ENCODE measurements at regions not wholly inside any gene's neighbourhood (a gene's known extent, or its start where the extent isn't known, plus 50 kb on each side); places are given as distances from the start of the nearest gene placed in this dataset.

DNA sequence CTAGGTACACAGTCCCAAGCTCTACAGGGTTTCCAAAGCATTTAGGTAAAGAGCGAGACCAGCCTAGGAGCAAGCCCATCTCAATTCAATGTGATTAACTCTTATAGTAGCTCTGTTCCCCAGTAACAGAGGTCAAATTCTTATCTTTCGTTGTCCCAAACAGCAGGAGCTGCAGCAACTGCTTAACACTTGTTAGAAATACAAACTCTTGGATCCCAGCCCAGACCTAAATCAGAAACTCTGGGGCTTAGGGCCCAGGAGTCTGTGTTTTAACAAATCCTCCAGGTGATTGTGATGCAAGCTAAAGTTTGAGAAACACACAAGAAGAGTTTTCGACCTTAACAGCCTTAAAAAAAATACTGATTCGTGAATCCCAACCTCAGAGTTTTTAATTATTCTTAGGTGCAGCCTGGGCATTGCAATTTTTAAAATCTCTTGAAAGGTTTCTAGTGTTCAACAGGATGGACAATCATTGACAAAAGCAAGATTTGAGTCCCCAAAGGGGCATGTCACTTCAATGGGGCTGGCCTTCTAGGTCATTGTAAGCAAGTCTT, 127.4 kb upstream of the HCRTR2 start:
- Histone ChIP-seq H3K27ac (ENCODE audit: low read length) (no peak overlapping the region), H3K4me1 (ENCODE audit: low read length) (0 out of 2 replicates have a peak, but pooled peaks cover 3% of the 10 kb centered on the region), H3K9me3 (replicated peaks; ENCODE audit: insufficient read depth, low read length) (no peaks in the 10 kb centered on the region), H2AFZ (ENCODE audit: low read length) (no peak overlapping the region), H3K9ac (ENCODE audit: low read length) (no peak overlapping the region), H3K4me3 (ENCODE audit: low read length) (no peak overlapping the region), H3K36me3 (replicated peaks; ENCODE audit: insufficient read depth, low read length) (no peaks in the 10 kb centered on the region), H3F3A (ENCODE audit: insufficient read depth, low read length) (no peaks in the 10 kb centered on the region), H3K27me3 (replicated peaks; ENCODE audit: insufficient read depth, low read length) (no peaks in the 10 kb centered on the region), H4K20me1 (ENCODE audit: insufficient read depth, low read length) (no peaks in the 10 kb centered on the region), H3K79me2 (ENCODE audit: low read length) (no peaks in the 10 kb centered on the region), H3K9me2 (replicated peaks; ENCODE audit: insufficient read depth, low read length) (no peaks in the 10 kb centered on the region), H3K4me2 (ENCODE audit: low read depth, low read length) (no peak overlapping the region)
- no peak for DNase-seq
- TF ChIP-seq, protein P1, sequence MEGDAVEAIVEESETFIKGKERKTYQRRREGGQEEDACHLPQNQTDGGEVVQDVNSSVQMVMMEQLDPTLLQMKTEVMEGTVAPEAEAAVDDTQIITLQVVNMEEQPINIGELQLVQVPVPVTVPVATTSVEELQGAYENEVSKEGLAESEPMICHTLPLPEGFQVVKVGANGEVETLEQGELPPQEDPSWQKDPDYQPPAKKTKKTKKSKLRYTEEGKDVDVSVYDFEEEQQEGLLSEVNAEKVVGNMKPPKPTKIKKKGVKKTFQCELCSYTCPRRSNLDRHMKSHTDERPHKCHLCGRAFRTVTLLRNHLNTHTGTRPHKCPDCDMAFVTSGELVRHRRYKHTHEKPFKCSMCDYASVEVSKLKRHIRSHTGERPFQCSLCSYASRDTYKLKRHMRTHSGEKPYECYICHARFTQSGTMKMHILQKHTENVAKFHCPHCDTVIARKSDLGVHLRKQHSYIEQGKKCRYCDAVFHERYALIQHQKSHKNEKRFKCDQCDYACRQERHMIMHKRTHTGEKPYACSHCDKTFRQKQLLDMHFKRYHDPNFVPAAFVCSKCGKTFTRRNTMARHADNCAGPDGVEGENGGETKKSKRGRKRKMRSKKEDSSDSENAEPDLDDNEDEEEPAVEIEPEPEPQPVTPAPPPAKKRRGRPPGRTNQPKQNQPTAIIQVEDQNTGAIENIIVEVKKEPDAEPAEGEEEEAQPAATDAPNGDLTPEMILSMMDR (IDR thresholded peaks at IDR 0.05; ENCODE audit: low read length), result no peak
- TF ChIP-seq EZH2 (optimal IDR thresholded peaks at IDR 0.05; ENCODE audit: low read depth, low read length), result no peak
- TF ChIP-seq EZH2phosphoT487 (IDR thresholded peaks at IDR 0.05; ENCODE audit: low read length), result no peak

DNA sequence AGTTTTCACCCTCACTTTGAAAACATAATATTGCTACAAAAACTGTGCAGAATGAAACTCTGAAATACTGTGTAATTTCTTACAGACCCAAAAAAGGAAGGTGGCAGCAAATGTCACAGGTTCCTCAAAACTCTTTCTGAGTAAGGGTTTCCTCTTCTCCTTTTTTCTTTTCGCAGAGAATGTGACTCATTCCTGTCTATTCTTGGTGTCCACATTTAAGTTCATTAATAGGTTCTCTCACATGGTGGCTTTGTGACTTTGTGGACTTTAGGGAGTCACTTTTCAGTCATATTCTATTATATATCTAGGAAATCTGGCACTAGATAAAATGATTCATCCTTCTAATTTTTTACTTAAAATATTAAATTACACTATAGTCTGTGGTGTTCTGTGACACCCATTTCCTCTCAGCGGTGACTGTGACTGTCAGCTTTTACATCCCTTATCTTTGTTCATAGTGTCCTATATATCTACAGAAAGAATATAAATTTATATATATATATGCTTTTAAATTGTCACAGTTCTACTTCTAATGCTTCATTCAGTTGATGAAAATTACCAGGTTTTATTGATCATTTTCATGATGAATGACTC, 126.8 kb upstream of the HCRTR2 start:
- no peaks in the 10 kb centered on the region for H3K27me3 ChIP-seq (replicated peaks; ENCODE audit: insufficient read depth, low read length)
- no peaks in the 10 kb centered on the region for H3K79me2 ChIP-seq (ENCODE audit: low read length)
- H3K4me1 ChIP-seq (ENCODE audit: low read length), result 0 out of 2 replicates have a peak, but pooled peaks cover 3% of the 10 kb centered on the region
- no peak overlapping the region for H3K4me2 ChIP-seq (ENCODE audit: low read depth, low read length)
- no peak overlapping the region for H3K27ac ChIP-seq (ENCODE audit: low read length)
- no peak for TF ChIP-seq EZH2phosphoT487 (IDR thresholded peaks at IDR 0.05; ENCODE audit: low read length)
- TF ChIP-seq EZH2 (optimal IDR thresholded peaks at IDR 0.05; ENCODE audit: low read depth, low read length), result no peak
- TF ChIP-seq, protein P1 (IDR thresholded peaks at IDR 0.05; ENCODE audit: low read length), result no peak
- H3K9me2 ChIP-seq (replicated peaks; ENCODE audit: insufficient read depth, low read length), result no peaks in the 10 kb centered on the region
- H3K36me3 ChIP-seq (replicated peaks; ENCODE audit: insufficient read depth, low read length), result no peaks in the 10 kb centered on the region
- DNase-seq, result no peak
- no peak overlapping the region for H2AFZ ChIP-seq (ENCODE audit: low read length)
- no peaks in the 10 kb centered on the region for H3F3A ChIP-seq (ENCODE audit: insufficient read depth, low read length)
- H3K9ac ChIP-seq (ENCODE audit: low read length), result no peak overlapping the region
- H3K4me3 ChIP-seq (ENCODE audit: low read length), result no peak overlapping the region
- H3K9me3 ChIP-seq (replicated peaks; ENCODE audit: insufficient read depth, low read length), result no peaks in the 10 kb centered on the region
- H4K20me1 ChIP-seq (ENCODE audit: insufficient read depth, low read length), result no peaks in the 10 kb centered on the region

DNA sequence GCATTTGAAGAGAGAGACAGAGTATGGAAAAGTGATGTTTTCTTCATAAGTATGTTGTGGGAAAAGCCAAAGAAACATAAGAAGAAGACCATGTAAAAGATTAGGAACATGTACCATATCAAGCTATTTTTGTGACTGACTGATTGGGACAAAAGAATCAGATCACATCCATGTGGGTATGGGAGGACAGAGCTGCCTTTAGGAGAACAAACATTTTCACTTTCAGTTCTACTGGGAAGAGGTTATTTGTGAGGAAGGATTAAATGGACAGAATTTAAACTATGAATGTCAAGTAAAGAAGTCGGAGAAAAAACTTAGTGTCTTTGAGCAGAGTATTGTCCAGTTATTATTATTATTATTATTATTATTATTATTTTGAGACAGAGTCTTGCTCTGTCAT, 124.4 kb upstream of the HCRTR2 start:
- no peaks in the 10 kb centered on the region for H3K27me3 ChIP-seq (replicated peaks; ENCODE audit: insufficient read depth, low read length)
- no peaks in the 10 kb centered on the region for H3K4me1 ChIP-seq (ENCODE audit: low read length)
- H3F3A ChIP-seq (ENCODE audit: insufficient read depth, low read length), result no peaks in the 10 kb centered on the region
- no peaks in the 10 kb centered on the region for H3K9me3 ChIP-seq (replicated peaks; ENCODE audit: insufficient read depth, low read length)
- H3K79me2 ChIP-seq (ENCODE audit: low read length), result no peaks in the 10 kb centered on the region
- H2AFZ ChIP-seq (ENCODE audit: low read length), result no peak overlapping the region
- no peak overlapping the region for H3K27ac ChIP-seq (ENCODE audit: low read length)
- no peak overlapping the region for H3K4me3 ChIP-seq (ENCODE audit: low read length)
- no peaks in the 10 kb centered on the region for H3K9me2 ChIP-seq (replicated peaks; ENCODE audit: insufficient read depth, low read length)
- H3K36me3 ChIP-seq (replicated peaks; ENCODE audit: insufficient read depth, low read length), result no peaks in the 10 kb centered on the region
- no peak for TF ChIP-seq EZH2 (optimal IDR thresholded peaks at IDR 0.05; ENCODE audit: low read depth, low read length)
- TF ChIP-seq, protein P1 (IDR thresholded peaks at IDR 0.05; ENCODE audit: low read length), result no peak
- no peak for TF ChIP-seq EZH2phosphoT487 (IDR thresholded peaks at IDR 0.05; ENCODE audit: low read length)
- H4K20me1 ChIP-seq (ENCODE audit: insufficient read depth, low read length), result no peaks in the 10 kb centered on the region
- H3K9ac ChIP-seq (ENCODE audit: low read length), result no peak overlapping the region
- no peak overlapping the region for H3K4me2 ChIP-seq (ENCODE audit: low read depth, low read length)
- no peak for DNase-seq
